Endothelial cell of umbilical vein (primary cell): ENCODE measurements at regions not wholly inside any gene's neighbourhood (a gene's known extent, or its start where the extent isn't known, plus 50 kb on each side); places are given as distances from the start of the nearest gene placed in this dataset.

Experiments
- BruUV-seq: library from RNA; stranded (reverse); fragments of 400-500 nt; replicated peaks from 2 replicates; lab custom pipeline; 2021; lab: Mats Ljungman, UMichigan
- CTCF ChIA-PET: fragments of 300-600, 350-600 bp; sonication (Branson Sonifier 250); formaldehyde crosslinking; loops from one replicate; lab custom pipeline; 2021; ENCODE audit warnings: antibody characterized with exemption, inconsistent platforms; lab: Charles Lee
- POLR2A ChIA-PET: fragments of 300-600, 350-600 bp; sonication (Branson Sonifier 250); formaldehyde crosslinking; loops from one replicate; lab custom pipeline; 2021; ENCODE audit warnings: antibody characterized with exemption, inconsistent platforms; lab: Charles Lee
- DNase-seq: peaks from one replicate; pipeline ENCODE4 v3.0.0-alpha.2; 2011; ENCODE audit warnings: low read depth, low spot score
- FAIRE-seq: peaks from 2 replicates; lab custom pipeline; 2011; peaks lifted over from hg19 to GRCh38; lab: Jason Lieb, UNC
- H2AFZ ChIP-seq: 2 replicates; pipeline ENCODE4 v1.6.0; 2012; ENCODE audit warnings: low read depth, low read length, control low read depth, inconsistent platforms
- H3K27ac ChIP-seq: 2 replicates; pipeline ENCODE4 v1.5.1; 2011; ENCODE audit warnings: low read depth, mild to moderate bottlenecking, control low read depth, low read length, moderate library complexity; ENCODE audit not compliant: insufficient read depth
- H3K27me3 ChIP-seq, 2 experiments: 2 replicates each; pipeline versions ENCODE4 v1.6.0 to v1.6.1; 2011; ENCODE audit warnings: low read length in 2 of 2, mixed read lengths in 1 of 2; ENCODE audit not compliant: control insufficient read depth in 2 of 2, insufficient read depth in 2 of 2
- H3K36me3 ChIP-seq, 2 experiments: 2 replicates in 1 of 2; 3 replicates in 1 of 2; pipeline ENCODE4 v1.5.1; 2011; ENCODE audit warnings: low read length in 2 of 2, mild to moderate bottlenecking in 1 of 2, moderate library complexity in 1 of 2; ENCODE audit not compliant: control insufficient read depth in 2 of 2, insufficient read depth in 2 of 2; ENCODE audit errors: extremely low read depth in 1 of 2
- H3K4me1 ChIP-seq: 3 replicates; pipeline ENCODE4 v1.5.1; 2011; ENCODE audit warnings: mild to moderate bottlenecking, low read length; ENCODE audit not compliant: control insufficient read depth, insufficient read depth; ENCODE audit errors: extremely low read depth
- H3K4me2 ChIP-seq: 2 replicates; pipeline ENCODE4 v1.6.1; 2011; ENCODE audit warnings: low read length, control low read depth, mixed read lengths; ENCODE audit not compliant: insufficient read depth
- H3K4me3 ChIP-seq, 3 experiments: fragments of 200-600 bp in 1 of 3; sonication (generic), shearing (Covaris generic) in 1 of 3; replicated peaks in 1 of 3; 2 replicates each; pipeline ENCODE4 v1.5.1; 2011 to 2016; ENCODE audit warnings: control low read depth in 3 of 3, low read length in 3 of 3, mild to moderate bottlenecking in 2 of 3, inconsistent platforms in 1 of 3, low read depth in 1 of 3, moderate library complexity in 1 of 3; ENCODE audit not compliant: insufficient read depth in 1 of 3
- H3K79me2 ChIP-seq: 2 replicates; pipeline ENCODE4 v1.6.0; 2012; ENCODE audit warnings: low read length, inconsistent platforms; ENCODE audit not compliant: control insufficient read depth, insufficient read depth
- H3K9ac ChIP-seq: replicated peaks from 2 replicates; pipeline ENCODE3; 2011; ENCODE audit warnings: low read length, control low read depth; ENCODE audit not compliant: insufficient read depth; ENCODE audit errors: extremely low read depth
- H3K9me1 ChIP-seq: replicated peaks from 3 replicates; pipeline ENCODE4 v1.6.0; 2011; ENCODE audit warnings: mild to moderate bottlenecking, low read length; ENCODE audit not compliant: control insufficient read depth, insufficient read depth; ENCODE audit errors: extremely low read depth
- H3K9me3 ChIP-seq: replicated peaks from 2 replicates; pipeline ENCODE4 v1.5.1; 2012; ENCODE audit warnings: low read length, inconsistent platforms; ENCODE audit not compliant: control insufficient read depth, insufficient read depth
- H4K20me1 ChIP-seq: replicated peaks from 2 replicates; pipeline ENCODE3; 2011; ENCODE audit warnings: mild to moderate bottlenecking, low read length; ENCODE audit not compliant: control insufficient read depth, insufficient read depth; ENCODE audit errors: extremely low read depth
- CTCF ChIP-seq, 2 donors: IDR thresholded peaks; 1 replicate in 1 of 2; 2 replicates in 1 of 2; pipeline ENCODE4 v1.5.1; 2011; ENCODE audit warnings: low read length in 2 of 2, mild to moderate bottlenecking in 2 of 2, moderate library complexity in 2 of 2, control low read depth in 1 of 2, inconsistent platforms in 1 of 2, low read depth in 1 of 2; ENCODE audit not compliant: insufficient read depth in 1 of 2; ENCODE audit errors: extremely low read depth in 1 of 2
- EZH2 ChIP-seq: IDR thresholded peaks from 2 replicates; pipeline ENCODE4 v1.6.1; 2012; ENCODE audit warnings: borderline replicate concordance, low read depth, mild to moderate bottlenecking, moderate library complexity, low read length, inconsistent platforms; ENCODE audit not compliant: severe bottlenecking
- FOS ChIP-seq: IDR thresholded peaks from 2 replicates; pipeline ENCODE4 v1.6.1; 2011; ENCODE audit warnings: mild to moderate bottlenecking, low read length, moderate library complexity, borderline replicate concordance; ENCODE audit not compliant: insufficient read depth
- GATA2 ChIP-seq: IDR thresholded peaks from 2 replicates; pipeline ENCODE4 v1.7.0; 2011; ENCODE audit warnings: low read depth, mild to moderate bottlenecking, moderate library complexity, mixed read lengths, low read length; ENCODE audit not compliant: insufficient read length, insufficient read depth
- JUN ChIP-seq: IDR thresholded peaks from 2 replicates; pipeline ENCODE4 v1.6.1; 2011; ENCODE audit warnings: borderline replicate concordance, low read depth; ENCODE audit not compliant: insufficient read length, insufficient read depth
- MAX ChIP-seq: IDR thresholded peaks from 2 replicates; pipeline ENCODE4 v1.6.1; 2011; ENCODE audit not compliant: insufficient read depth, insufficient read length
- MYC ChIP-seq: IDR thresholded peaks from one replicate; pipeline ENCODE4 v1.6.1; 2011; ENCODE audit warnings: mild to moderate bottlenecking, low read depth, low read length
- POLR2A ChIP-seq: IDR thresholded peaks from 2 replicates; pipeline ENCODE4 v1.6.1; 2012; ENCODE audit warnings: low read depth, mild to moderate bottlenecking, control low read depth, low read length
- POLR2AphosphoS5 ChIP-seq: IDR thresholded peaks from 2 replicates; pipeline ENCODE4 v1.6.1; 2012; ENCODE audit warnings: low read depth, mild to moderate bottlenecking, control low read depth, low read length, moderate library complexity; ENCODE audit not compliant: insufficient read depth
- dilution Hi-C: fragments of 300-500 bp; cut with MboI; formaldehyde crosslinking; loops from one replicate; pipeline ENCODE4 v1.15.0; 2019; ENCODE audit warnings: low sequenced_read_pairs; ENCODE audit not compliant: extremely low pct_ligation_motif_present
- intact Hi-C: fragments of 100-400 bp; cut with micrococcal nuclease; formaldehyde crosslinking; loops from one replicate; pipeline ENCODE4 v1.10.0; 2022

- dilution Hi-C loops (no loop called here), intact Hi-C loops (no loop called here)
- no peak overlapping the region for H3K4me2 ChIP-seq
- no peaks in the 10 kb centered on the region for H3K9me1 ChIP-seq
- no peaks in the 10 kb centered on the region for H3K36me3 ChIP-seq
- DNase-seq (no peak), FAIRE-seq (no peak)
- TF ChIP-seq GATA2 (no peak), POLR2A (no peak), FOS (no peak), EZH2 (no peak), MAX (no peak), POLR2AphosphoS5 (no peak), CTCF (IDR thresholded peaks at IDR 0.05; ENCODE audit: extremely low read depth in 1 of 2, insufficient read depth in 1 of 2, low read depth in 1 of 2, low read length in 2 of 2) (no peak), JUN (no peak), MYC (no peak)
- H3K27ac ChIP-seq, result no peak overlapping the region
- no peaks in the 10 kb centered on the region for H4K20me1 ChIP-seq
- no peaks in the 10 kb centered on the region for H3K4me1 ChIP-seq
- H3K4me3 ChIP-seq, result no peak overlapping the region
- POLR2A ChIA-PET, result no interaction called here
- BruUV-seq, result no TSS peak
- CTCF ChIA-PET, result interaction anchor here (1.1 kb wide), 2 partner anchors 41 to 60 kb away, joined by 3 read pairs; no protein-coding TSS in a partner anchor
- no peak overlapping the region for H2AFZ ChIP-seq
- H3K79me2 ChIP-seq, result no peaks in the 10 kb centered on the region
- no peaks in the 10 kb centered on the region for H3K9me3 ChIP-seq
- no peak overlapping the region for H3K9ac ChIP-seq
- no peaks in the 10 kb centered on the region for H3K27me3 ChIP-seq
Observed at GRCh38 chr2:15875969-15876705, 64.2 kb upstream of the MYCN start.
